Endothelial cell of umbilical vein (primary cell): ENCODE measurements at regions not wholly inside any gene's neighbourhood (a gene's known extent, or its start where the extent isn't known, plus 50 kb on each side); places are given as distances from the start of the nearest gene placed in this dataset.

Experiments
- BruUV-seq: library from RNA; stranded (reverse); fragments of 400-500 nt; replicated peaks from 2 replicates; lab custom pipeline; 2021; lab: Mats Ljungman, UMichigan
- CTCF ChIA-PET: fragments of 300-600, 350-600 bp; sonication (Branson Sonifier 250); formaldehyde crosslinking; loops from one replicate; lab custom pipeline; 2021; ENCODE audit warnings: antibody characterized with exemption, inconsistent platforms; lab: Charles Lee
- POLR2A ChIA-PET: fragments of 300-600, 350-600 bp; sonication (Branson Sonifier 250); formaldehyde crosslinking; loops from one replicate; lab custom pipeline; 2021; ENCODE audit warnings: antibody characterized with exemption, inconsistent platforms; lab: Charles Lee
- DNase-seq: peaks from one replicate; pipeline ENCODE4 v3.0.0-alpha.2; 2011; ENCODE audit warnings: low read depth, low spot score
- FAIRE-seq: peaks from 2 replicates; lab custom pipeline; 2011; peaks lifted over from hg19 to GRCh38; lab: Jason Lieb, UNC
- H2AFZ ChIP-seq: 2 replicates; pipeline ENCODE4 v1.6.0; 2012; ENCODE audit warnings: low read depth, low read length, control low read depth, inconsistent platforms
- H3K27ac ChIP-seq: 2 replicates; pipeline ENCODE4 v1.5.1; 2011; ENCODE audit warnings: low read depth, mild to moderate bottlenecking, control low read depth, low read length, moderate library complexity; ENCODE audit not compliant: insufficient read depth
- H3K27me3 ChIP-seq, 2 experiments: 2 replicates each; pipeline versions ENCODE4 v1.6.0 to v1.6.1; 2011; ENCODE audit warnings: low read length in 2 of 2, mixed read lengths in 1 of 2; ENCODE audit not compliant: control insufficient read depth in 2 of 2, insufficient read depth in 2 of 2
- H3K36me3 ChIP-seq, 2 experiments: 2 replicates in 1 of 2; 3 replicates in 1 of 2; pipeline ENCODE4 v1.5.1; 2011; ENCODE audit warnings: low read length in 2 of 2, mild to moderate bottlenecking in 1 of 2, moderate library complexity in 1 of 2; ENCODE audit not compliant: control insufficient read depth in 2 of 2, insufficient read depth in 2 of 2; ENCODE audit errors: extremely low read depth in 1 of 2
- H3K4me1 ChIP-seq: 3 replicates; pipeline ENCODE4 v1.5.1; 2011; ENCODE audit warnings: mild to moderate bottlenecking, low read length; ENCODE audit not compliant: control insufficient read depth, insufficient read depth; ENCODE audit errors: extremely low read depth
- H3K4me2 ChIP-seq: 2 replicates; pipeline ENCODE4 v1.6.1; 2011; ENCODE audit warnings: low read length, control low read depth, mixed read lengths; ENCODE audit not compliant: insufficient read depth
- H3K4me3 ChIP-seq, 3 experiments: fragments of 200-600 bp in 1 of 3; sonication (generic), shearing (Covaris generic) in 1 of 3; replicated peaks in 1 of 3; 2 replicates each; pipeline ENCODE4 v1.5.1; 2011 to 2016; ENCODE audit warnings: control low read depth in 3 of 3, low read length in 3 of 3, mild to moderate bottlenecking in 2 of 3, inconsistent platforms in 1 of 3, low read depth in 1 of 3, moderate library complexity in 1 of 3; ENCODE audit not compliant: insufficient read depth in 1 of 3
- H3K79me2 ChIP-seq: 2 replicates; pipeline ENCODE4 v1.6.0; 2012; ENCODE audit warnings: low read length, inconsistent platforms; ENCODE audit not compliant: control insufficient read depth, insufficient read depth
- H3K9ac ChIP-seq: replicated peaks from 2 replicates; pipeline ENCODE3; 2011; ENCODE audit warnings: low read length, control low read depth; ENCODE audit not compliant: insufficient read depth; ENCODE audit errors: extremely low read depth
- H3K9me1 ChIP-seq: replicated peaks from 3 replicates; pipeline ENCODE4 v1.6.0; 2011; ENCODE audit warnings: mild to moderate bottlenecking, low read length; ENCODE audit not compliant: control insufficient read depth, insufficient read depth; ENCODE audit errors: extremely low read depth
- H3K9me3 ChIP-seq: replicated peaks from 2 replicates; pipeline ENCODE4 v1.5.1; 2012; ENCODE audit warnings: low read length, inconsistent platforms; ENCODE audit not compliant: control insufficient read depth, insufficient read depth
- H4K20me1 ChIP-seq: replicated peaks from 2 replicates; pipeline ENCODE3; 2011; ENCODE audit warnings: mild to moderate bottlenecking, low read length; ENCODE audit not compliant: control insufficient read depth, insufficient read depth; ENCODE audit errors: extremely low read depth
- EZH2 ChIP-seq: IDR thresholded peaks from 2 replicates; pipeline ENCODE4 v1.6.1; 2012; ENCODE audit warnings: borderline replicate concordance, low read depth, mild to moderate bottlenecking, moderate library complexity, low read length, inconsistent platforms; ENCODE audit not compliant: severe bottlenecking
- FOS ChIP-seq: IDR thresholded peaks from 2 replicates; pipeline ENCODE4 v1.6.1; 2011; ENCODE audit warnings: mild to moderate bottlenecking, low read length, moderate library complexity, borderline replicate concordance; ENCODE audit not compliant: insufficient read depth
- GATA2 ChIP-seq: IDR thresholded peaks from 2 replicates; pipeline ENCODE4 v1.7.0; 2011; ENCODE audit warnings: low read depth, mild to moderate bottlenecking, moderate library complexity, mixed read lengths, low read length; ENCODE audit not compliant: insufficient read length, insufficient read depth
- JUN ChIP-seq: IDR thresholded peaks from 2 replicates; pipeline ENCODE4 v1.6.1; 2011; ENCODE audit warnings: borderline replicate concordance, low read depth; ENCODE audit not compliant: insufficient read length, insufficient read depth
- MYC ChIP-seq: IDR thresholded peaks from one replicate; pipeline ENCODE4 v1.6.1; 2011; ENCODE audit warnings: mild to moderate bottlenecking, low read depth, low read length
- POLR2A ChIP-seq: IDR thresholded peaks from 2 replicates; pipeline ENCODE4 v1.6.1; 2012; ENCODE audit warnings: low read depth, mild to moderate bottlenecking, control low read depth, low read length
- POLR2AphosphoS5 ChIP-seq: IDR thresholded peaks from 2 replicates; pipeline ENCODE4 v1.6.1; 2012; ENCODE audit warnings: low read depth, mild to moderate bottlenecking, control low read depth, low read length, moderate library complexity; ENCODE audit not compliant: insufficient read depth
- dilution Hi-C: fragments of 300-500 bp; cut with MboI; formaldehyde crosslinking; loops from one replicate; pipeline ENCODE4 v1.15.0; 2019; ENCODE audit warnings: low sequenced_read_pairs; ENCODE audit not compliant: extremely low pct_ligation_motif_present
- intact Hi-C: fragments of 100-400 bp; cut with micrococcal nuclease; formaldehyde crosslinking; loops from one replicate; pipeline ENCODE4 v1.10.0; 2022
- TF ChIP-seq, protein P1 (sequence below): IDR thresholded peaks from 2 replicates; pipeline ENCODE4 v1.6.1; 2011; ENCODE audit not compliant: insufficient read depth, insufficient read length
- TF ChIP-seq, protein P2 (sequence below), 2 donors: IDR thresholded peaks; 1 replicate in 1 of 2; 2 replicates in 1 of 2; pipeline ENCODE4 v1.5.1; 2011; ENCODE audit warnings: low read length in 2 of 2, mild to moderate bottlenecking in 2 of 2, moderate library complexity in 2 of 2, control low read depth in 1 of 2, inconsistent platforms in 1 of 2, low read depth in 1 of 2; ENCODE audit not compliant: insufficient read depth in 1 of 2; ENCODE audit errors: extremely low read depth in 1 of 2

DNA sequence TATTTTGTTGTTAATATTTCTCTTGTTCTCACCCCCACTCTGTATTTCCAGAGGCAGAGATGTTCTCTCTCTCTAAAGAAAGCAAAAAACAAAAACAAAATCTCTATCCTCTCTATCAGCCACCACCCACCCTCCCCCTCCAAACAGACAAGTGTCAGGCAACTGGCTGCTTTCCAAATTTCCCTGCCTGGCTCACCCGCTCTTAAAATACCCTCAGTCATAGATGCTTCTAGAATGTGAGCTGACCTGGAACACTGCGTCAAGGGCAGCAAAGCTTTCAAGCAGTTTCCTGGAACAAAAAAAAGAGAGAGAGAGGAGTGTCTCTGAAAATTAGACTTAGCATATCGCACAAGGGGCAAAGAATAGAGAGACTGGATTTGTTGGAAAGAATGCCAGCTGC is 341.0 kb upstream of the ZMIZ1 start:
- dilution Hi-C loops: no loop called here

DNA sequence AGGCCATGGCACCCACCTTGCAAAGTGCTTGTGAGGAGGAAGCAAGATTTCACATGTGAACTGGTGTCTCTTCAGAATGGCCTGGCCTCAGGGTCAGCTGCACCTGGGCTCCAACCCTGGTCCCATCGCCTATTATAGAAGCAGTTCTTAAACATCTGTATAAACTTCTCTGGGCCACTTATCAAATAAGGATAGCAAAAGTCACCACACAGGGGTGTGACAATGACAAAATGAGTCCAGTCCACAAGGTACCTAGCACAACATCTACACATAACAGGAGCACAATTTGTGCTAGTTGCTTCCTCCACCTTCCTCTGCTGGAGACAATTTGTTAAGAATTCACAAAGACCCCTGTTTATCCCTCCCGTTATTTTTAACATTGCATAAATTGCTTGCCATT is 340.6 kb upstream of the ZMIZ1 start:
- POLR2A ChIA-PET: no interaction called here
- no peak overlapping the region for H3K4me2 ChIP-seq
- H3K27me3 ChIP-seq: peaks cover 20 to 24% of the 10 kb centered on the region in 2 experiments
- intact Hi-C loops (no loop called here), dilution Hi-C loops (no loop called here)
- TF ChIP-seq FOS (no peak), POLR2AphosphoS5 (no peak), JUN (no peak), MYC (no peak), EZH2 (no peak), GATA2 (no peak), POLR2A (no peak)
- TF ChIP-seq, protein P1, sequence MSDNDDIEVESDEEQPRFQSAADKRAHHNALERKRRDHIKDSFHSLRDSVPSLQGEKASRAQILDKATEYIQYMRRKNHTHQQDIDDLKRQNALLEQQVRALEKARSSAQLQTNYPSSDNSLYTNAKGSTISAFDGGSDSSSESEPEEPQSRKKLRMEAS: no peak
- TF ChIP-seq, protein P2, sequence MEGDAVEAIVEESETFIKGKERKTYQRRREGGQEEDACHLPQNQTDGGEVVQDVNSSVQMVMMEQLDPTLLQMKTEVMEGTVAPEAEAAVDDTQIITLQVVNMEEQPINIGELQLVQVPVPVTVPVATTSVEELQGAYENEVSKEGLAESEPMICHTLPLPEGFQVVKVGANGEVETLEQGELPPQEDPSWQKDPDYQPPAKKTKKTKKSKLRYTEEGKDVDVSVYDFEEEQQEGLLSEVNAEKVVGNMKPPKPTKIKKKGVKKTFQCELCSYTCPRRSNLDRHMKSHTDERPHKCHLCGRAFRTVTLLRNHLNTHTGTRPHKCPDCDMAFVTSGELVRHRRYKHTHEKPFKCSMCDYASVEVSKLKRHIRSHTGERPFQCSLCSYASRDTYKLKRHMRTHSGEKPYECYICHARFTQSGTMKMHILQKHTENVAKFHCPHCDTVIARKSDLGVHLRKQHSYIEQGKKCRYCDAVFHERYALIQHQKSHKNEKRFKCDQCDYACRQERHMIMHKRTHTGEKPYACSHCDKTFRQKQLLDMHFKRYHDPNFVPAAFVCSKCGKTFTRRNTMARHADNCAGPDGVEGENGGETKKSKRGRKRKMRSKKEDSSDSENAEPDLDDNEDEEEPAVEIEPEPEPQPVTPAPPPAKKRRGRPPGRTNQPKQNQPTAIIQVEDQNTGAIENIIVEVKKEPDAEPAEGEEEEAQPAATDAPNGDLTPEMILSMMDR (IDR thresholded peaks at IDR 0.05; ENCODE audit: extremely low read depth in 1 of 2, insufficient read depth in 1 of 2, low read depth in 1 of 2, low read length in 2 of 2): no peak
- H3K79me2 ChIP-seq: no peaks in the 10 kb centered on the region
- no TSS peak for BruUV-seq
- H3K27ac ChIP-seq: no peak overlapping the region
- no peaks in the 10 kb centered on the region for H3K4me1 ChIP-seq
- FAIRE-seq (no peak), DNase-seq (no peak)
- no peak overlapping the region for H2AFZ ChIP-seq
- no peak overlapping the region for H3K9ac ChIP-seq
- no peaks in the 10 kb centered on the region for H4K20me1 ChIP-seq
- no peak overlapping the region for H3K4me3 ChIP-seq
- H3K9me3 ChIP-seq: no peaks in the 10 kb centered on the region
- CTCF ChIA-PET: no interaction called here
- H3K9me1 ChIP-seq: no peaks in the 10 kb centered on the region
- no peaks in the 10 kb centered on the region for H3K36me3 ChIP-seq

More for the DNA sequence above, 341.0 kb upstream of the ZMIZ1 start:
- no peaks in the 10 kb centered on the region for H3K79me2 ChIP-seq
- intact Hi-C loops: no loop called here
- no peaks in the 10 kb centered on the region for H3K9me3 ChIP-seq
- peaks cover 20 to 24% of the 10 kb centered on the region in 2 experiments for H3K27me3 ChIP-seq
- no TSS peak for BruUV-seq
- no peak overlapping the region for H3K27ac ChIP-seq
- TF ChIP-seq FOS (no peak), GATA2 (no peak), POLR2A (no peak), POLR2AphosphoS5 (no peak), MYC (no peak)
- H4K20me1 ChIP-seq: no peaks in the 10 kb centered on the region
- H3K4me1 ChIP-seq: no peaks in the 10 kb centered on the region
- POLR2A ChIA-PET: no interaction called here
- no peak overlapping the region for H2AFZ ChIP-seq
- no peaks in the 10 kb centered on the region for H3K36me3 ChIP-seq
- H3K9ac ChIP-seq: no peak overlapping the region
- DNase-seq (no peak), FAIRE-seq (no peak)
- no peak overlapping the region for H3K4me2 ChIP-seq
- no peak overlapping the region for H3K4me3 ChIP-seq
- CTCF ChIA-PET: no interaction called here
- no peaks in the 10 kb centered on the region for H3K9me1 ChIP-seq
